ENCODE measurements at regions not wholly inside any gene's neighbourhood (a gene's known extent, or its start where the extent isn't known, plus 50 kb on each side); places are given as distances from the start of the nearest gene placed in this dataset.

GRCh38 chr14:25904446-25904845 is 693.4 kb downstream of the NOVA1 start:
- no peak for TF ChIP-seq POLR2A (IDR thresholded peaks at IDR 0.05; ENCODE audit: low read length)
- TF ChIP-seq GATA1 (IDR thresholded peaks at IDR 0.05; ENCODE audit: low read depth, low read length), result no peak
